HG03064 (cell line): ENCODE measurements at regions not wholly inside any gene's neighbourhood (a gene's known extent, or its start where the extent isn't known, plus 50 kb on each side); places are given as distances from the start of the nearest gene placed in this dataset.
A peak's percentile ranks its signal among the peaks of the same experiment; 100 is the strongest.

Experiments
- ATAC-seq: cut with Tn5 transposase; IDR thresholded peaks from one replicate; pipeline ENCODE4 v1.9.1; 2021; ENCODE audit warnings: low read depth; ENCODE audit not compliant: unreplicated experiment

DNA sequence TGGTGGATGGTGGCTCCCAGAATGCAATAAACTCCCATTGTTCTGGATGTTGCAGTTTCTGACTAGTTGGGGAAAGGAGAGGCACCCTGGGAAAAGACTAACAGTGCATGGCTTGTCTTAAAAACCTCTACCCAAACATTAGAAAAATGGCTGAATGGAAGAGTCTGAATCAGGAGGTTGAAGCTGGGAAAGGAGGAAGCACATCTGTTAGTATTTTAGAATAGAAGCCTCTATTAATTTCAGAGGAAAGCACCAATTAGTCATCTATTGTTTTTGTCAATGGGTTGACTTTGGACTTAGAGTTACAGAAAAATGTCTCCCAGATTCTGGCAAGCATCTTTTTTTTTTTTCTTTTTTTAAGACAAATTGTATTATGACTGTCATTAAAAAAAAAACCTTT, 56.1 kb upstream of the ELMO1 start:
- no peak for ATAC-seq

- no peak for ATAC-seq
These were observed 57.2 kb upstream of the ELMO1 start for GRCh38 chr7:37505750-37506353.

- no peak for ATAC-seq
These were observed 59.5 kb upstream of the ELMO1 start for GRCh38 chr7:37508118-37508517.

DNA sequence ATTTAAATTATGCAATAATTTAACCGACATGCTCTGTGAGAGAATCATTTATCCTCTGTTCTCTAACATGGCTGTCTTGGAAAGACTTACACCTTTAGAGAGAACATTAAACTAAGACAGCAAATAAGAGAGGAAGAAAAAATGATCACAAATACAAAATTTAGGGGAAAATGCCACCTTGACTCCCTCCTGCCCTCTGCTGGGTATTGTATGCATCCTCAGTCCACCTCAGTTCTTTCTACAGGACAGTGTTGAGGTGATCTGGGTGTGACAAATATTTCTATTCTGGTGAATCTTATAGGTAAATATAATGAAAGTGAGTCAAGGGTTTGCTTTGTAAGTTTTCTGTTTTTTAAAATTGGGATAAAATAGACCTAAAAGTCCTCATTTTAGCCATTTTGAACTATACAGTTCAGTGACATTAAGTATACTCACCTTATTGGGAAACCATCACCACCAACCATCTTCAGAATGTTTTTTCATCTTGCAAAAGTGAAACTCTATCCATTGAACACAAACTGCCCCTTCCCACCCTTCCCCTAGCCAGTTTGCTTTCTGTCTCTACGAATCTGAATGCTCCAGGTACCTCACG, 61.5 kb upstream of the ELMO1 start:
- ATAC-seq = no peak

GRCh38 chr7:37511915-37512314, 63.3 kb upstream of the ELMO1 start:
- no peak for ATAC-seq

- ATAC-seq = no peak
These were observed 65.8 kb upstream of the ELMO1 start for GRCh38 chr7:37514497-37514896.

GRCh38 chr7:37516664-37517063, 68.0 kb upstream of the ELMO1 start:
- no peak for ATAC-seq

DNA sequence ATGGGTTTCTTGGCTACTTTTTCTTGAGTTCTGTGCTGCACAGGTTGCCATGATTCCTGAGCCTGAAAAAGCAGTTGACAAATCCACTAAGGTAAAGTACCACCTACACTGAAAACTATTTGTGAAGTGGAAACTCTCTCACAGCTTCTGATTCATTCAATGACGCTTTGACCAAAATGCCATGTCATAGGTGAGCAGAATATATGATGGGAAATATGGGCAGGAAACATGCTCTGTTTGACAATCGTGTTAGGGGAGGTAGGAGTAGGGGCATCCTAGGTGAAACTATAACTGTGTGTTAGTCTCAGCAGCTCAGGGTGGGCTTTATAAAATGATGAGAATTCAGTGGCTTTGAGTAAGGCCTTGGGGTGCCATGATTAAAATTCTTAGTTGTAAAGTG, 69.6 kb upstream of the ELMO1 start:
- no peak for ATAC-seq

DNA sequence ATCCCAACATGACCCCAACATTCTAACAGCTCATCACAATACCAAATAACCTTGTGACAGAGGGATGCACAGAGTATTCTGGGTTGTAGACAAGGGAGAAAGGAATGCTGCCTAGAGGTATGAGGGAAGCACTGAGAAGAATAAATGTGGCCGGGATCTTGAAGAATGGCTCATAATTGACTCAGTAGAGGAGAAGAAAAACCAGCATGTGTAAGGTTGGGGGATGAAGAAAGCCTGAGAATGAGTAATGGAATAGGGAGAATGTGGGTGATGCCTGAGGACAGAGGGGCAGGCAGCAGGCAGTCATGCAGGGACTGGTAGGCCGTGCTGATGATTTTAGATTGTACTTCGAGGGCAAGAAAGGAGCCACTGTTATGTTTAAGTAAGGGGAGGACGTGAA, 75.4 kb upstream of the ELMO1 start:
- no peak for ATAC-seq

DNA sequence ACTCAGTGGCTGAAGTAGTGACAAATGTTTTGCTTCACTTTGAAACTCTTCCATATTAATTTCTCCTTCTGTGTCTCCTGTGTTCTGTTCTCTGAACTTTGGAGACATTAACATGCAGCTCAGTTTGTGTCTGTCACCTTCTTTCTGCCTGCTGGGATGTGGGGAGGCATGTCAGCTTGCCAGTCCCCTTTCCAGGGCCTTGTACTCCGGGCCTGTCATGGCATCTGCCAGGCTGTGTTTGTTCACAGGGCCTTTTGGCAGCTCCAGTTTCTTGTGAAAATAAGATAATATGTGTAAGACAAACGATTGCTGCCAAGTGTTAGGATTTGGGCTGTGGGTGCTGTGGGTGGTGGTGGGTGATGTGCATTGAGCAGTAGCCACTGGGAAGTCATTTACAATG, 76.1 kb upstream of the ELMO1 start:
- ATAC-seq = no peak

DNA sequence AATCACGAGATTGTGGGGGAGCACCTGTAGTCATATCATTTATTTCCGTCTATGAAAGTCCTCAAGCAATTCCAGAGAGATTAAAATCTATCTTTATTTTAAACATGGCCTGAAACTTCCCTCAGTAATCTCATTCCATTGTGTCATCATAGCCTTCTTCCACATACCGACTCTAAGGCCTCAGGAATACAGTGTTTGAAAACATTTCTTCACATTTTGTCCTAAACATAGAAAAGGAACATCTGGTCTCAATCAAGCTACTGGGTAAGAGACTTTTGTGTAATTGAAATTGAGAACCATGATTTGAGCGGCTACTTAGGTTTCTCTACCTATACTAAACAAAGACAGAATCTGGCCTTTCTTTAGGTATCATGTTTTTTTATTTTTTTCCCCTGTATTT, 78.0 kb upstream of the ELMO1 start:
- no peak for ATAC-seq

- no peak for ATAC-seq
These were observed 78.4 kb upstream of the ELMO1 start for GRCh38 chr7:37527109-37527508.

DNA sequence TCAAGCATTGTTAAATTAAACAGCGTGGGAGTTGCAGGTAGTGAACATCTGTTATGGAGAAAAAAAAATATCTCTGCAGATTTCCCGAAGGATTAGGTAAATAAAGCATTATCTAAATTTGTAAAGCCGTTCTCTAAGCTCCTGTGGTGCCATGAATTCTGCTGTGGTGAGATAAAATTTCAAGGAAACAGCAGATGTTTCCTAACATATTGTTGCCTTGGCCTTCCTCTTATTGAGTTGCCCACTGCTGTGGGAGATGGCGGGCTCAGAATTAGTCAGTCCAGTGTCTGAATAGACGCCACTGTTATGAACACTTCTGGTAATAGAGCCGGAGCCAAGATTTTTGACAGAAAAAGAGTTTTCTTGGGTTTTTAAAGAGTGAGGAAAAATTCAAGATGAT, 82.6 kb upstream of the ELMO1 start:
- ATAC-seq = no peak

DNA sequence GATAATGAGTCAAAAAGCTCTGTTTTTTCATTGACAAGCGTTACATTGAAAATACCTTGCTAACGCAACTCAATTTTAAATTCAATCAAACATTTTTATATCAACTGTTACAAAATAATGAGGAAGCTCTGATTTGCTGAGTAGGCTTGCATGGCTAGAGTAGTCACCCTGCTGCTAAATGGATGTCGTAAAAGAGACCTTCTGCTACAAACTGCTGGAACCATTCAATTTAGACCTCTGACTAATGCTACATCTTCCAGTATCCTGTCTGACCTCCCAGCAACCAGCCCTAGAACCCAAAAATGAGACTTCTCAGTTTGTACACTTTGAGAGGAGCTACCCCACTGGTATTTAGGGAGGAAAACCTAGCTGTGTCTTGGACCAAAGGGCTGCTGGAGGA, 84.0 kb upstream of the ELMO1 start:
- ATAC-seq = no peak

DNA sequence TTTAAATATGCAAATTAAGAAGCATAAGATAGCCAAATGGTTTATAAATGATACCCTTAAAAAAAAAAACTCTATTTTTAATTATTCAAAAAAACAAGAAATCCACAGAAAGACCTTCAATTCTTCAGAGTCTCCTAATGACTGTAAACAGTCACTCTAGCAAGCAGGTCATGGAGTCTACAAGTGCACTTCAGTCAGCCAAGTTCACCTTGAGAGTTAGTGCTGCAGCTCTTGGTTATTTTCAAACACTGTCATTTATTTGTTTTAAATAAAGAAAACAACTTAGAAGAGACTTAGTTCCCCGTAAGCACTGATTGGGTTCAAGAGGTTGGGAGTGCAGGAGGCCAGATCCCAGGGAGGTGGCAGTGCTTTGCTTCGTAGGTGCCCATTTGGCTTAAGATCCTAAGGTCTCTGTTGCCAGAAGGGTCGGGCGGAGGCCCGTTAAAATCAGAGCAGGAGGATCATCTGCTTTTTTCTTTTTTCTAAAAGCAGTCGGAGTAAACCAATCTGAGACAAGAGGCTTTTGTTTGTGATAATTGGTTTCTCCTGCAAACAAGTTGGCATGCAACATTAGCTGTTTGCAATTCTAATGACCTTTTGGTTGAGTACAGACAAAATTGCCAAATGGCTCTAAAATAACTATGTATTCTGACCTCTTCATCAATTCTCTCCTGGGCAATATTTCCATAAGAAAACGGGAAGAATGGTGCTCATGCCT, 86.4 kb upstream of the ELMO1 start:
- ATAC-seq = no peak

- no peak for ATAC-seq
These were observed 87.2 kb upstream of the ELMO1 start for GRCh38 chr7:37535841-37536240.

DNA sequence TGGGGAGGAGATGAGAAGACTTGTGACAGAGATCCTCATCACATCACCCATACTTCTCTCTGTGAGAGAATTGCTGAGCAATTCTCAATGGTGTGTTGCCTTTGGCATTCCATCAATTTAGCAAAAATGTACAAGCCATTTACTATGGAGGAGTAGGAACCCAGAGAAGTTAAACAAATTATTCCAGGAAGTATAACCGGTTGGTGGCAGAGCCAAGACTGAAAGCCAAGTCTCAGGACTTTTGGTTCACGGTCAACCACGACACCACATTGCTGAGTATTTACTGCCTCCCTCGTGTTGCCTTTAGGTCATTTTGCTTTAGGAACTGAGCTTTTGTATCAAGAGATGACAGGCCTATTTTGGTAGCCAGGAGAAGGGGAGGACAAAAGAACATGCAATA, 88.0 kb upstream of the ELMO1 start:
- no peak for ATAC-seq

DNA sequence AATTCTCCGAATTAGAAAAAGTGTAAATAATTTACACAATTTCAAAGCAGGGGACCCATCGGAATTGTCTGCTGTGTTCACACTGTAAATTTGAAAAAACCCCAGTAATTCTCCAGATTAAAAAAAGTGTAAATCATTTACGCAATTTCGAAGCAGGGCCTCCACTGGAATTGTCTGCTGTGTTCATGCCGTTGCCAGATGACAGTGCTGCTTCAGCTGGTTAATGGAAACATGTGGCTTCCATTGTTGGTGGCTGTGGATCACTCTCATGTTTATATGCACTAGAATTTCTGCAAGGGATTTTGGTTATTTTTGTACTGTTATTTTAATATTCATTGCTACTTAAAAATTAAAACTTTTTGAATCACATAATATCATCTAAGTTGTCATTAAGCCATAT, 88.8 kb upstream of the ELMO1 start:
- ATAC-seq = no peak

- ATAC-seq = no peak
These were observed 90.3 kb upstream of the ELMO1 start for GRCh38 chr7:37538945-37539344.

DNA sequence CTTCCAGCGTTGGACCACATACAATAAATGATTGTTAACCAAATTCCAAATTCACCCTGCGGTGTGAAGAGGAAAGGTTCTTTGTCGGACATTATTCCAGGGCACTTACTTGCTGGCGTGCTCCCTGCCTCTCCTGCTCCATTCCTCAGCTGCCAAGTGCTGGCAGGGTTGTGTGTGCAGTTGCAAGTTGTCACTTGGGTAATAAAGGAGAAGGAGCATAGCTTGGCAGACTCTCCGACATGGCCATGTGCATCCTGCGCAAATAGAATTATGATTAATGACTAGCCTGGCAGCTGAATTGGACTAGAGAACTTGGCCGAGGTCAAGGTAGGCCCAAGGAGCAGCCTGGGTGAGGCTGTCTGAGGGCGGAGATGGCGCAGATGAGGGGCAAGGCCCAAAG, 92.3 kb upstream of the ELMO1 start:
- ATAC-seq = no peak

GRCh38 chr7:37541810-37542443, 93.3 kb upstream of the ELMO1 start:
- ATAC-seq = peak; percentile 87
